AG10803 (cell line): ENCODE measurements at regions not wholly inside any gene's neighbourhood (a gene's known extent, or its start where the extent isn't known, plus 50 kb on each side); places are given as distances from the start of the nearest gene placed in this dataset.
A peak's percentile ranks its signal among the peaks of the same experiment; 100 is the strongest.

Source experiments
- DNase-seq: peaks from one replicate; pipeline ENCODE4 v3.0.0; 2010; ENCODE audit warnings: low read depth
- H3K4me3 ChIP-seq: 2 replicates; pipeline ENCODE4 v1.5.1; 2011; ENCODE audit warnings: mild to moderate bottlenecking, low read length, control low read depth
- CTCF ChIP-seq: conservative IDR thresholded peaks from 2 replicates; pipeline ENCODE4 v1.5.1; 2011; ENCODE audit warnings: mild to moderate bottlenecking, low read length, control low read depth, inconsistent platforms

GRCh38 chr6:14696367-14696766 lies 549.5 kb upstream of the JARID2 start:
- DNase-seq: no peak
- TF ChIP-seq CTCF: no peak
- H3K4me3 ChIP-seq: no peak overlapping the region

- TF ChIP-seq CTCF: no peak
- H3K4me3 ChIP-seq: no peak overlapping the region
Measured at GRCh38 chr6:14697427-14697826, 548.4 kb upstream of the JARID2 start.

GRCh38 chr6:14699803-14700601 lies 545.9 kb upstream of the JARID2 start:
- DNase-seq: no peak
- TF ChIP-seq CTCF: no peak
- H3K4me3 ChIP-seq: no peak overlapping the region

More at GRCh38 chr6:14697427-14697826, 548.4 kb upstream of the JARID2 start:
- no peak for DNase-seq

GRCh38 chr6:14701946-14702345 lies 543.9 kb upstream of the JARID2 start:
- DNase-seq: no peak
- no peak for TF ChIP-seq CTCF
- no peak overlapping the region for H3K4me3 ChIP-seq

GRCh38 chr6:14702678-14703077 lies 543.2 kb upstream of the JARID2 start:
- DNase-seq: no peak
- TF ChIP-seq CTCF: no peak
- H3K4me3 ChIP-seq: no peak overlapping the region

- DNase-seq: peak; percentile 42
- H3K4me3 ChIP-seq: no peak overlapping the region
- TF ChIP-seq CTCF: no peak
Measured at GRCh38 chr6:14703586-14703985, 542.3 kb upstream of the JARID2 start.
